Myocyte (in vitro differentiated cells): ENCODE measurements at regions not wholly inside any gene's neighbourhood (a gene's known extent, or its start where the extent isn't known, plus 50 kb on each side); places are given as distances from the start of the nearest gene placed in this dataset.
"Not testable (repeated sequence)": the region's sequence is repeated elsewhere in the genome, so short reads cannot be mapped to it uniquely, and the experiment has no call there.

Experiments
- DNase-seq: peaks from one replicate; pipeline ENCODE4 v3.0.0-alpha.2; 2012; ENCODE audit warnings: low read depth

DNA sequence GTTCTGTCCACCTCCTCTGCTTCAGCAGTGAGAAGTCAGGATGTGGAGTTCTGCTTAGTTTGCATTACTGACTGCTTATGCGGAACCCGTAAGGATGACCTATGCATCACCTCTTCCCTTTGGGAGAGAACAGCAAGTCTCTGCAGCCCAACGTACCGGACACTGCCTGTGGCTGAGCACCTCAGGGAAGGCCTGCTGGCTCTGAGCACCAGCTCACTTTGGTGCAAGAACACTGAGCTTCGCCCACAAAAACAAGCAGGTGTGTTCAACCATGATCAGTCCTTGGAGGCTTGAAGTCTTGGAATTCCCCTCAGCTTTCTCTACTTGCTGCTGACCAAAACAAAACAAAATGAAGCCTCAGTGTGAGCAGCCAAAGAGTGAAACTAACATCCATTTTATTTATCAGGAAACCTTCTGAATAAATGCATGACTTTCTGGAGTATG, 52.7 kb upstream of the NCK2 start:
- DNase-seq, result no peak

DNA sequence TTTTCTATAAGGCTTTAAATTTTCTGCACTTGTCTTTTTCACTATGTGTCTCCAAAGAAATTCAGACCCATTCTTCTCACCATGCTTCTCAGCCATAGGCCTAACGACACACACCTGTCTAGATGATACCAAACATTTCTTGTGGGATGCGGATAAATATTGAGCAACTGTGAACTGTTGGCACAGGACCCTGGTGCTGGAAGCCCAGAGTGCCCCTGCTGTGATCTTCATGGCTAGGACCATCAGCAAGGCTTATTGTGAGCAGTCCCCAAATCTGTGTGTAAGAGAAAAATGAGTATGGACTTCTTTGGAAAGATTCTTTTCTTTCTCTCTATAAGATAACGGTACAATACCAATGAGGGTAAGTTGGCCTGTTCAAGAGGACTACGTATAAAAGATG, 54.1 kb upstream of the NCK2 start:
- no peak for DNase-seq

DNA sequence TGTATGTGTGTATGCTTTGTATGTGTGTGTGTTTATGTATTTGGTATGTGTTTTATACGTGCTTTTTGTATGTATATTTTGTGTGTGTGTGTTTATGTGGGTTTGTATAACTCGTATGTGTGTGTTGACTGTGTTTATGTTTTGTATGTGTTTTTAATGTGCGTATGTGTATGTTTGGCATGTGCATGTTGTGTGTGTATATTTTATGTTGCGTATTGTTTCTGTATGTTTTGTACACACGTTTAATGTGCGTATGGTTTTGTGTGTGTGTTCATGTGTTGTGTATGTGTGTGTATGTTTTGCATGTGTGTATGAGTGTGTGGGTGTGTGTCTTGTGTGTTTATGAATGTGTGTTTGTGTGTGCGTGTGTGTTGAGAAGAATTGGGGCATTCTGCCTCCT, 55.2 kb upstream of the NCK2 start:
- no peak for DNase-seq

DNA sequence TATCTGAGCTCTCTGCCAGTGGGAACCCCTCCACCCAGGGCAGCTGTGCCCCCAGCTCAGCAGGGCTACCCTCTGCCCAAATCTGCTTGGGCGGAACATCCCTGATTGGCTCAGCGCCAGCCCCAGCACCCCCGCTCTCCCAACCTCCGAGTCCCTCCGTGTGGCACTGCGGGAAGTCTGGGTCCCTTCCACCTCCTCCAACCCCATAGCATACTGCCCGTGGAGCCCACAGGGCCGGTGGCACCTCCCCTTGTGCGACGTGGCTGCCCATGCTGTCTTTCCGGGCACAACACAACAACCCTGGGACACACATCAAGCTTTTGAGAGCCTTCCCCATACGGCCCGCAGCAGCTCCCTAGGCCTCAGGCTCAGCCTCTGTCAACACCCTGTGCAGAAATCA, 55.8 kb upstream of the NCK2 start:
- DNase-seq, result no peak

DNA sequence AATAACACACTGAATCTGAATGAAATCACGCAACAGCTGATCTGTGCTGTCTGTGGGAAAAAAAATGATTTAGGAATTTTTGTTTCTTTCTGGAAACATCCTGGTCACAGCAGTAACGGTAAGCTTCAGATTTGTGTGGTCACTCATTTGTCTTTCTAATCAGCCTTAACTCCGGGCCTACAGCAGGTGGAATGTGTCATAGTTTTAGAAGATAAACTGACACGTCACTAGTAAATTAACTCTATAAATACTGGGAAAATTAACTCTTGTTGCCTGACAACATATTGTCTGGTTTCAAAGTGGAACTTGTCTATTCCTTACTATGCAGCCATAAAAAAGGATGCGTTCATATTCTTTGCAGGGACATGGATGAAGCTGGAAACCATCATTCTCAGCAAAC, 58.1 kb upstream of the NCK2 start:
- DNase-seq, result no peak

DNA sequence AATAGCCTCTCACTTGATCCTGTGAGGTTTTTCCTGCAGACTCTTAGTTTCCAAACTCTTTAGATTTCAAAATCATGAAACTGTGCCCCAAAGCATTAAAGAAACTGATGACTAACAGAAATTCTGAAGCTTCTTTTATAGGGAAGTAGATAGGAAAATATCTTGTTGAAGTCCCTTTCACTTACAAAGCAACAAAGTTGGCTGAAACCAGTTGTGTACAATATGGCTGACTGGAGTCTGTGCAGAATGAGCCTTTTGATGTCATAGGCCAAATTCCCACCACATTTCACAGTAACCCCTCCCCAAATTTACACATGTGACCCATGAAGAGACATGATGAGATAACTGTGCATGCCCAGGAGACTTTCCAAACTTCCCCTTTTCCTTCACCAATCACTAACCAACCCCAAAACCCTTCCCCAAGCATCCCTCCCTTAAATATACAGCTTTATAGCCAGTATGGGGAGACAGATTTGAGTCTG, 61.7 kb upstream of the NCK2 start:
- no peak for DNase-seq

DNA sequence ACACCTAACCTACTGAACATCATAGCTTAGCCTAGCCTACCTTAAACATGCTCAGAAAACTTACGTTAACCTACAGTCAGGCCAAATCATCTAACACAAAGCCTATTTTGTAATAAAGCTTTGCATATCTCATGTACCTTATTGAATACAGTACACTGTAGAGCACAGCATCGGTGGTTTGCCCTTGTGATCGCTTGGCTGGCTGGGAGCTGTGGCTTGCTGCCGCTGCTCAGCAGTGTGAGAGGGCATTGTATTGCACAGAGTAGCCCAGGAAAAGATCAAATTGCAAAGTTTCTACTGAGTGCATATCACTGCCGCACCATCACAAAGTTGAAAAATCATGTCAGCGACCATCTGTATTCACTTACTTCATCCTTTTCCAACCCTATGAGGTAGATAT, 62.3 kb upstream of the NCK2 start:
- DNase-seq, result no peak

DNA sequence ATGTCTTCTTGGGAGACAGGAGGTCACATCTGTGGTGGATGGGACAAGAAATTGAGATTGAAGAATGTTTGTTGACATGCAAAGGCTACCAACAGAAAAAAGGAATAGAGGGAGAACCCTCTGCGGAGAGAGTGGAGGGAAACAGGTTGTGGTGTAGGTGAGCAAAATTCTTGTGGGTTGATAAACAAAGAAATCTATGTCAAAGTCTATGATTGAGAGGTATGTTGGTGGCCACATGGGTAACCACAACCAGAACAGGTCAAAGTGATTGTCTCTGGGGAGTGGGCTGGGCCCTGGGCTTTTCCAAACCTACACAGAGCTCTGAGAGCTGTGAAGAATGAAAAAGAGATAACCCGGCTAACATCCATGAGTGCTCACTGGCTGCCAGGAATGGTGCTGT, 62.8 kb upstream of the NCK2 start:
- no peak for DNase-seq

DNA sequence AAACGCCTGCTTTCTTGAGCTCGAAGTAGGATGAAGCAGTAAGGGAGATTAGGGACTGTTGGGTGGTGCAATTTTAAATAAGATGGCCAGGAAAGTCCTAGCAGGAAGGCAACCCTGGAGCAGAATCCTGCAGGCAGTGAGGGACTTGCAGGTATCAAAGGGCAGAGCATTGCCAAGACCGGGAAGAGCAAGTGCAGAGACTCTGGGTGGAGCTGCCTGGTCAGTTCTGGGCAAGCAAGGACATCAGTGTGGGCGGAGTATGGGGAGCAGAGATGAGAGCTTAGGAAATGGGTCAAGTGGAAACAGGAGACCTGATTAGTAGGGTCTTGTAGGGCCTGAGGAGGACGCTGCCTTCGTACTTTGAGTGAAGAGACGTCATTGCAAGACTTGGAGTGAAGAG, 64.4 kb upstream of the NCK2 start:
- no peak for DNase-seq

DNA sequence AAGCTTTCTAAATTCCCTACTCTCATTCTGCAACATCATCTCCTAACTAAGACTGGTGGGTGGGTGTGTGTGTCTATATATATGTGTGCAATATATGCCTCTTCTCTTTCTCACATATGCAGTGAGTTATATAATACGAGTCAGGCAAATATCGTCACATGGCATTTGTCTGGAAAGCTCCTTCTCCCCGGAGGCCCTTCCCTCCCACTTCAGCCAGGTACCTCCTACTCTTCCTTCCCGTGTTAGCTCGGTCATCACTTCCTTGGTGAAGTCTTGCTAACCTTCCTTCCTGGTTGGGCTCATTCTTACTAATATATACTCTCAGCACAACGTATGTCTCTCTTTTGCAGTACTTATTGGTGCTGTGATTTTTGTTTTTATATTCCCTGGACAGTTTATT, 66.4 kb upstream of the NCK2 start:
- DNase-seq, result no peak

DNA sequence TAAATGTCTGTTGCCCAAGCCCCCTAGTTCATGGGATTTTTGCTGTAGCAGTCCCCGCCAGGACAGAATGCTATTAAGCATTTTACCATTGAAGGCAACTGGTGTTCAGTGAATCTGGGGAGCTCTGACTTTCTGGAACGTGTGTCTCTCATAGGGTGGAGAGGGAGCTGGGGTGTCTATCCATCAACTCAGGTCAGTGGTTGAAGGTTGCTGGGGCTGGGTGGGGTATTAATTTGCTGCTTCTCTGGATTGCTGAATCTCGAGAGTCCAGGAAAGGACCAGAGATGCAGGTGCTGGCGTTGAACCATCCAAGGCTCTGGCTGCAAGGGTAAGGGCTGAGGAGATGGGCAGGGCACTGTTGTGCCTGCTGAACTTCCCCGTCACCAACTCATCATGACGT, 66.8 kb upstream of the NCK2 start:
- no peak for DNase-seq

DNA sequence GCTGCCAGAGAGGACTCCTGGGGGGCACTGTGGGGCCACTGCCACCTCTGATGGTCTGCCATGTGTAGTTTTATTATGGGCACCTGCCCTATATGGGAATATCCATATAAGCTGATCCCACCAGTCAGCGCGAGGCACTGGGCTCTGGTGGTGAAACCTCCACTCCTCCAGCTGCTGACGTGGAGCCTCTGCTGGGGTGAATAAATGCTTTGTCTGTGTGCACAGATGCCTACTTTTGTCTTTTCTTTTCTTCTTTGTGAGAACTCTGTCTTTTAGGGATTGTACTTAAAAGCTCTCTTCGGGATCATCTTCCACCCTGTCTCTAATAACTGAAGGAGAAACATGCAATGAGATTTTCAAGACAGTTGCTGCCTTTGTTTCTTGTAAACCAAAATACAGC, 68.9 kb upstream of the NCK2 start:
- no peak for DNase-seq

DNA sequence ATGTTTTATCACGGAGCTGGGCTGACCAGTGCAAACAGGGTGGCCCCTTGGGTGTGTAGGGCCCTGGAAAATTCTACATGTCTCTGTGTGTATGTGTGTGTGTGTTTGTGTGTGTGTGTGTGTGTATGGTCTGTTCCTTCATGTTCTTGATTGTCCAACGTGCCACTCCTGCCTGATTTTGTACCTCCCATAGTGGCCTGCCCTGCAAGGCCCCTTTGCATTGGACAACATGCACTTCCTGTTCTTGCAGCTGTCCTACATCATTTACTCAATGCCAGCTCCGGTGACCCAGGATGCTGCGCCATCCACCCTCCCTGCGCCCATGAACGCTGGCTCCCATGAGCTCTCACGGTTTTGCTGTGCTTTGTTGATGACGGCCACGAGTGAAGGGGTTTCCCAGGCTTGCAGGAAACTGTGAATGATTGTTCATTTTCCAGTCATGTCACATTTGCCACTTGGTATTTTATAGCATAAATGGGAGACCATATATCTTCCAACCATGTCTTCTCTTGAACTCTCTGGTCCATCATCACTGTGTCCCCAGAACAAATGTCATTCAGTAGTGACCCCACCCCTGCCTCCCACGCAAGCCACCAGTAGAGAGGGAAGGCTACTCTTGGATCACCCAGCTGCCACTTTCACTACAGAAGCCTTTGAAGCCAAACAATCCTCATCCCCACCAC, 69.7 kb upstream of the NCK2 start:
- DNase-seq, result no peak

DNA sequence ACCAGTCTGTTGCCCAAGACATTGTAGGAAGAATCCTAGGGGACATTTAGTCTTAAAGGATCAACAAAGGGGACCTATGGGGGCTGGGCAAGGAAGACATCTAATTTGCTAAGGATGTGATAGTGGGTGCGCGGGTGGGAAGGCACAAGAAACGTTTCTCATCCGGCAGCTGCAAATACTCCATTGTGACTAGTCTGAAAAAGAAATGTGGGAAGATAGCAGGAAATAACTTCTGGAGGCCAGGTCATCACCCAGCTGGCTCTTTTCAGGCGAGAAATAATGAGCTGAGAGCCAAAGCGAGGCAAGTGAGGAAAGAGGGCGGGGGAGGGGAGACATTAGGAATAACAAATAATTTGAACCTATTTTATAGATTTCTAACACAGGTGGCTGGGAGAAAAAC, 70.3 kb upstream of the NCK2 start:
- DNase-seq, result no peak

DNA sequence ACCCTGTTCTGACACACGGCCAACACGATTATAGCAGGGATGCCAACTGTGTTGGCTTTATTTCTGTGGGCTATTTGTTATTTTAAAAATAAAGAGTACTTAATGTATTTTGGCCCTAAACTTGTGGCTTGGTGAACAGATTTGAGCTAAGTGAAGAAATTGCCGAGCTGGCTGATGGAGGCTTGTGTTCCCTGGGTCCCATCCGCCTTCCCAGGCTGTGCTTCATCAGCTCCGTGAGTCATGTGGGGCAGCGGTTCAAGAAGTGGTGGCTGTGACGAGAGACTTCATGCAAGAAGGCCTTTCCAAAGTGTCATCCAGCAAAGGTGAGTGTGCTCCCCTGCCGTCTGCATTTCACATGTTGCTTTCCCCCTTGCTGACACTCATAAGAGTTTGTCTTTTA, 73.6 kb upstream of the NCK2 start:
- DNase-seq, result peak; percentile 20

DNA sequence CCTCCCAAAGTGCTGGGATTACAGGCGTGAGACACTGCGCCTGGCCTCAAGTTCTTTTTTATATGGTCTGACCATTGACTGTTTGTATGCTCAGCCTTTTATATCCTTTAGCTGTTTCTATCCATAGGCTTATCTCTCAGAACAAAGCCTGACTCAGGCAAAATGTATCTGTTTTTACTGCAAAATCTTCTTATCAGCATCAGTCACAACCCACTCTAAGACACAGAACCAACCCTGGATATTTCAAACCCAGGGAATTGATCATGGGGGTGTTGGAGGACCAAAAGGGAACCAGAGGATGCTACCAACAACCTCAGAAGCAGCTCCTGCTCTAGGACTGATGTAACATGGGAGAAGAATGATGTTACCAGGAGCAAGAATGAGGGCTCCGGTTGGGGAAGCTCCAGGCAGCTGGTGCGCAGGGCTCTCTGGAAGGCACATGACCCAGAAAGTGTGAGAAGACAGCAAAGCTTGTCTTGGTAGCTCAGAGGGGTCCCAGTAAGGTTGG, 75.3 kb upstream of the NCK2 start:
- no peak for DNase-seq

DNA sequence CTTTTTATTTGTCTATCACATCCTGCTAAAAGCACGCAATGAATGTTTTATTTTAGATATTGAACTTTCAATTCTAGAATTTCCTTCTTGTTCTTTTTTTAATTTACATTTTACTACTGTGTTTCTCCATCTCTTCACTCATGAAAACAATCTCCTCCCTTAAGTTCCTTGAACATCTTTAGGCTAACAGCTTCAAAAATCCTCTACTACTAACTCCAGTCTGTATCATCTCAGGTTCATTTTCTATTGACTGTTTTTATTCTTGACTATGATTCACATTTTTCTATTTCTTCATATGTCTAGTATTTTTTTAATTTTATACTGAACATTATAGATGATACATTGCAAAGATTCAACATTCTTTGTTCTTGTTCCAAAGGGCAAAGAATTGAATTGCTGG, 79.2 kb upstream of the NCK2 start:
- DNase-seq, result no peak

DNA sequence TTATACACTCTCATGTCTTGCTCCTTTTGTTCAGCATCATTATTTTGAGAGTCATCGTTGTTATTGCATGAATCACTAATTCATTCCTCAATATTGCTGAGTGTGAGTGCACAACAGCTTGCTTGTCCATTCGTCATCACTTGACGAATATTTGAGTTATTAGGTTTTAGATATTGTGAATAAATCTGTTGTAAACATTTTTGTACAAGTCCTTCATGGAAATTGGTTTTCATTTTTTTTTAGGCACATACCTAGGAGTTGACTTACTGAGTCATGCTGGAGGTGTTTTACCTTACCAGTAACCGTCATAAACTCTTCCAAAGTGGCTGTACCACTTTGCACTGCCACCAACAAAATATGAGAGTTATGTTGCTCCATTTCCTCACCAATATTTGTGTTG, 84.2 kb upstream of the NCK2 start:
- no peak for DNase-seq

DNA sequence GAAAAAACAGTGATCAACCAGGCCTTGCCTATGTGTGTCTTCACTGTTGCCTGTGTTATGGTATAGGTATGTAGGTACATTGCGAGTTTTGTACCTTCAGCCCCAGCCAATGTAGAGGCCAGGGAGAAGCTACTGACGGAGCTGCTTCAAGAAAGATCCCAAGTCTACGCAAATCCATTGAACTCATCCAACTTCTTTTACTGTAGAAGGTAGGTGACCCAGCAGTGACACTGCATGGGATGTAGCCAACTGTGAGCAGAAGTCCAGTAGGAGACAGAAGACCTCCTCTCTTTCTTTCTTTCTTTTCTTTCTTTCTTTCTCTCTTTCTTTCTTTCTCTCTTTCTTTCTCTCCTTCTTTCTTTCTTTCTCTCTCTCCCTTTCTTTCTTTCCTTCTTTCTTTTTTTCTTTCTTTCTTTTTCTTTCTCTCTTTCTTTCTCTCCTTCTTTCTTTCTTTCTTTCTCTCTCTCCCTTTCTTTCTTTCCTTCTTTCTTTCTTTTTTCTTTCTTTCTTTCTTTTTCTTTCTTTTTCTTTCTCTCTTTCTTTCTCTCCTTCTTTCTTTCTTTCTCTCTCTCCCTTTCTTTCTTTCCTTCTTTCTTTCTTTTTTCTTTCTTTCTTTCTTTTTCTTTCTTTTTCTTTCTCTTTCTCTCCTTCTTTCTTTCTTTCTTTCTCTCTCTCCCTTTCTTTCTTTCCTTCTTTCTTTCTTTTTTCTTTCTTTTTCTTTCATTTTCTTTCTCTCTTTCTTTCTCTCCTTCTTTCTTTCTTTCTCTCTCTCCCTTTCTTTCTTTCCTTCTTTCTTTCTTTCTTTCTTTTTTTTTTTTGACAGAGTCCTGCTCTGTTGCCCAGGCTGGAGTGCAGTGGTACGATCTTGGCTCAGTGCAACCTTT, 88.7 kb upstream of the NCK2 start:
- not testable (repeated sequence) for DNase-seq

DNA sequence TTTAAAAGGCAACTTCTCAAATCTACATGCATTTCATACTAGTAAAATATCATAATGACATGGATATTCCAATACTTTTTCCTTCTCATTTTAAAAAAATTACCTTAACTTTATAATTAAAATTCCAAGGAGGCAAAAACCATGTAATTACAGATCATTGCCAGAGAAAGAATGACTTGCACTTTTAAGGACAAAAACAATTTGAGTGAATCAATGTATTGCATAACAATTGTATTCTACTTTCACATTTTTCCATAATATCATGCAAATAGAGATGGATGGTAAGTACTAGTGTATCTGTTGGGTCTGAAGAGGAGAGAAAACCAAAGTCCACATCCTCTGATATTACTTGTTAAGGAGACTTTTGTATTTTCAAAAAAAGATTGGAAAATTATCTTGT, 89.5 kb upstream of the NCK2 start:
- no peak for DNase-seq

DNA sequence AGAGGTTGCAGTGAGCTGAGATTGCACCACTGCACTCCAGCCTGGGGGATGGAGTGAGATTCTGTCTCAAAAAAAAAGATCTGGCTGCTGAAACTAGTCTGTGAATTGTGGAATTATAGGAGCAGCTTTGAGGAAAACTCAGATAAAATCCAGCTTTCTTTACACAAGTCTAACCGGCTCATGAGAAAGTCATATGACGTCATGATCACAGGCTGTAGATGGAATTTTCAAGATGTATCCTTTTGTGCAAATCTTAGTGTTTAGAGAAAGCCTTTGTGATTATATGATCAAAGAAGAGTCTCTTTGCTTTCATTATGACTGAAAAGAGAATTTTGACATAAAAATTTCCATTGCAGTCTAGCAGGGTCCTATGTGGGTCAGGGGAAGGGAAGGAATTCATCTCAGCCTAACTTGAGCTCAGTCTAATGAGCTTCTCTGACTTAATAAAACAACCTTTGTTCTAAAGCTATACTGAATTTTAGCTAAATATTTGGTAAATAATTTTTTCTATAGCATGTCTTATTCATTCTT, 90.2 kb upstream of the NCK2 start:
- DNase-seq, result no peak

DNA sequence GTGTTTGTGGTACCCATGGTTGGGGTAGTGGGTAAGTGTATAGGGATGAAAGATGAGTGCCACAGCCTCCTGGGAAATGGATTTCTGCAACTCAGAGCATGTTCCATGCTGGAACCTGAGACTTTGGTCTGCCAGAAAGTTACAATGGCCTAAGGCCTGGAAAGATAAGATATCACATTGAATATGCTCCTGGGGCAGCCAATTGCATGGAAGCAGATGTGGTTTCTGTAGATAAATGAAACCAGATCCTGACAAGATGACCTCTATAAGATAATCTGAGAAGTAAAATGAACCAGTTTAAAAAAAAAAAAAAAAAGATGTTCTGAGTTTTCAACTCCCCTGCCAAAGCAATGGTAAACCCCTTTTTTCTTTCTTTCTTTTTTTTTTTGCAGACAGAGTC, 91.4 kb upstream of the NCK2 start:
- DNase-seq, result no peak
